NCI-H2107 (cell line): ENCODE measurements at regions not wholly inside any gene's neighbourhood (a gene's known extent, or its start where the extent isn't known, plus 50 kb on each side); places are given as distances from the start of the nearest gene placed in this dataset.

ENCODE experiments used
- DNase-seq: peaks from one replicate; lab custom pipeline; 2025; lab: John Stamatoyannopoulos, UW

- no peak for DNase-seq
Measured at GRCh38 chr6:54058236-54058635, 53.0 kb upstream of the MLIP start.

GRCh38 chr6:54059683-54060082, 51.6 kb upstream of the MLIP start:
- DNase-seq: no peak

- DNase-seq: no peak
Measured at GRCh38 chr6:54060286-54060685, 51.0 kb upstream of the MLIP start.
